Immature natural killer cell (primary cell): ENCODE measurements at regions not wholly inside any gene's neighbourhood (a gene's known extent, or its start where the extent isn't known, plus 50 kb on each side); places are given as distances from the start of the nearest gene placed in this dataset.
"Not testable (repeated sequence)": the region's sequence is repeated elsewhere in the genome, so short reads cannot be mapped to it uniquely, and the experiment has no call there.

Experiments used
- DNase-seq, 3 donors: peaks; one replicate each; pipeline ENCODE4 v3.0.0; 2022; ENCODE audit warnings: mixed read lengths in 1 of 3
- H3K27ac Mint-ChIP-seq, 6 donors: one replicate each; pipeline ENCODE4 v1.8.0; 2020; ENCODE audit warnings: mixed read lengths in 6 of 6, mild to moderate bottlenecking in 5 of 6, inconsistent platforms in 4 of 6, moderate library complexity in 3 of 6
- H3K27me3 Mint-ChIP-seq, 3 donors: one replicate each; pipeline ENCODE4 v1.8.0; 2020 to 2021; ENCODE audit warnings: low read depth in 3 of 3, mild to moderate bottlenecking in 3 of 3, mixed read lengths in 3 of 3, moderate library complexity in 3 of 3, inconsistent platforms in 1 of 3
- H3K36me3 Mint-ChIP-seq, 3 donors: one replicate each; pipeline ENCODE4 v1.8.0; 2020; ENCODE audit warnings: mixed read lengths in 3 of 3, inconsistent platforms in 2 of 3, mild to moderate bottlenecking in 2 of 3
- H3K4me1 Mint-ChIP-seq, 2 donors: one replicate each; pipeline ENCODE4 v1.8.0; 2020; ENCODE audit warnings: inconsistent platforms in 2 of 2, mild to moderate bottlenecking in 2 of 2, mixed read lengths in 2 of 2, moderate library complexity in 1 of 2
- H3K4me3 Mint-ChIP-seq, 5 donors: one replicate each; pipeline ENCODE4 v1.8.0; 2020; ENCODE audit warnings: mild to moderate bottlenecking in 5 of 5, mixed read lengths in 5 of 5, inconsistent platforms in 3 of 5, moderate library complexity in 3 of 5
- H3K9me3 Mint-ChIP-seq, 6 donors: one replicate each; pipeline ENCODE4 v1.8.0; 2020; ENCODE audit warnings: mild to moderate bottlenecking in 6 of 6, mixed read lengths in 6 of 6, inconsistent platforms in 4 of 6, moderate library complexity in 3 of 6

GRCh38 chr12:94817201-94817600 is 166.8 kb upstream of the TMCC3 start:
- peaks cover 5 to 11% (median 6%) of the 10 kb centered on the region in 3 donors for H3K27me3 Mint-ChIP-seq
- H3K27ac Mint-ChIP-seq, H3K4me1 Mint-ChIP-seq, H3K36me3 Mint-ChIP-seq, DNase-seq, H3K4me3 Mint-ChIP-seq: not testable (repeated sequence)
- peaks cover 9 to 22% (median 20%) of the 10 kb centered on the region in 6 donors for H3K9me3 Mint-ChIP-seq

GRCh38 chr12:94816746-94817145 is 166.4 kb upstream of the TMCC3 start:
- not testable (repeated sequence) for H3K36me3 Mint-ChIP-seq, H3K4me3 Mint-ChIP-seq, DNase-seq, H3K27ac Mint-ChIP-seq, H3K4me1 Mint-ChIP-seq
- H3K9me3 Mint-ChIP-seq: peaks cover 9 to 26% (median 21%) of the 10 kb centered on the region in 6 donors
- peaks cover under 1 to 11% (median 6%) of the 10 kb centered on the region in 3 donors for H3K27me3 Mint-ChIP-seq

- Mint-ChIP-seq H3K36me3 (peaks cover 0 to 9% (median 6%) of the 10 kb centered on the region in 3 donors), H3K9me3 (peaks cover 9 to 30% (median 24%) of the 10 kb centered on the region in 6 donors), H3K4me3 (no peak overlapping the region), H3K4me1 (no peaks in the 10 kb centered on the region), H3K27me3 (peaks cover 0 to 11% (median 6%) of the 10 kb centered on the region in 3 donors), H3K27ac (no peak overlapping the region)
- no peak for DNase-seq
Measured at GRCh38 chr12:94815958-94816357, 165.6 kb upstream of the TMCC3 start.

- Mint-ChIP-seq H3K27ac (no peak overlapping the region), H3K27me3 (peaks cover 0 to 11% (median 6%) of the 10 kb centered on the region in 3 donors), H3K4me3 (no peak overlapping the region)
Measured at GRCh38 chr12:94815450-94815849, 165.1 kb upstream of the TMCC3 start.

GRCh38 chr12:94813314-94813713 is 163.0 kb upstream of the TMCC3 start:
- Mint-ChIP-seq H3K27me3 (peaks cover 5 to 11% (median 6%) of the 10 kb centered on the region in 3 donors), H3K9me3 (peaks cover 9 to 35% (median 25%) of the 10 kb centered on the region in 6 donors), H3K27ac (no peak overlapping the region), H3K36me3 (peaks cover 0 to 9% (median 6%) of the 10 kb centered on the region in 3 donors), H3K4me3 (no peak overlapping the region), H3K4me1 (no peaks in the 10 kb centered on the region)
- DNase-seq: no peak

More at GRCh38 chr12:94815450-94815849, 165.1 kb upstream of the TMCC3 start:
- DNase-seq: no peak
- Mint-ChIP-seq H3K4me1 (no peaks in the 10 kb centered on the region), H3K36me3 (peaks cover 0 to 9% (median 6%) of the 10 kb centered on the region in 3 donors), H3K9me3 (peaks cover 9 to 31% (median 25%) of the 10 kb centered on the region in 6 donors)

GRCh38 chr12:94812345-94812744 is 162.0 kb upstream of the TMCC3 start:
- H3K27ac Mint-ChIP-seq: no peak overlapping the region
- H3K36me3 Mint-ChIP-seq: peaks cover 0 to 9% (median 6%) of the 10 kb centered on the region in 3 donors
- H3K4me1 Mint-ChIP-seq: no peaks in the 10 kb centered on the region
- DNase-seq: no peak
- peaks cover 5 to 12% (median 11%) of the 10 kb centered on the region in 3 donors for H3K27me3 Mint-ChIP-seq
- H3K9me3 Mint-ChIP-seq: peaks cover 9 to 35% (median 25%) of the 10 kb centered on the region in 6 donors
- no peak overlapping the region for H3K4me3 Mint-ChIP-seq

- Mint-ChIP-seq H3K27ac (no peak overlapping the region), H3K9me3 (peaks cover 9 to 35% (median 25%) of the 10 kb centered on the region in 6 donors), H3K4me1 (no peaks in the 10 kb centered on the region), H3K27me3 (peaks cover 5 to 15% (median 11%) of the 10 kb centered on the region in 3 donors), H3K36me3 (peaks cover 0 to 9% (median 6%) of the 10 kb centered on the region in 3 donors), H3K4me3 (no peak overlapping the region)
- no peak for DNase-seq
Measured at GRCh38 chr12:94811611-94812010, 161.3 kb upstream of the TMCC3 start.

- Mint-ChIP-seq H3K4me3 (no peak overlapping the region), H3K27me3 (peaks cover under 1 to 12% (median 5%) of the 10 kb centered on the region in 3 donors), H3K9me3 (peaks cover 7 to 18% (median 12%) of the 10 kb centered on the region in 6 donors), H3K4me1 (no peaks in the 10 kb centered on the region), H3K27ac (no peak overlapping the region), H3K36me3 (no peaks in the 10 kb centered on the region)
- no peak for DNase-seq
Measured at GRCh38 chr12:94807951-94808350, 157.6 kb upstream of the TMCC3 start.

GRCh38 chr12:94806617-94807016 is 156.3 kb upstream of the TMCC3 start:
- DNase-seq: no peak
- Mint-ChIP-seq H3K9me3 (peaks cover 0 to 11% (median 4%) of the 10 kb centered on the region in 6 donors), H3K27ac (no peak overlapping the region), H3K36me3 (no peaks in the 10 kb centered on the region), H3K27me3 (peaks cover 0 to 15% (median 5%) of the 10 kb centered on the region in 3 donors), H3K4me3 (no peak overlapping the region), H3K4me1 (no peaks in the 10 kb centered on the region)

- Mint-ChIP-seq H3K36me3 (no peaks in the 10 kb centered on the region), H3K4me3 (no peak overlapping the region), H3K4me1 (no peaks in the 10 kb centered on the region), H3K27me3 (peaks cover 0 to 19% (median 5%) of the 10 kb centered on the region in 3 donors), H3K9me3 (peaks cover 0 to 5% (median 3%) of the 10 kb centered on the region in 6 donors), H3K27ac (no peak overlapping the region)
- no peak for DNase-seq
Measured at GRCh38 chr12:94805749-94806529, 155.6 kb upstream of the TMCC3 start.

- Mint-ChIP-seq H3K9me3 (peaks cover 0 to 4% (median 0%) of the 10 kb centered on the region in 6 donors), H3K27me3 (peaks cover 0 to 18% (median 2%) of the 10 kb centered on the region in 3 donors), H3K4me3 (no peak overlapping the region), H3K4me1 (no peaks in the 10 kb centered on the region), H3K36me3 (no peaks in the 10 kb centered on the region), H3K27ac (no peak overlapping the region)
- DNase-seq: no peak
Measured at GRCh38 chr12:94803939-94804338, 153.6 kb upstream of the TMCC3 start.

GRCh38 chr12:94802796-94803195 is 152.4 kb upstream of the TMCC3 start:
- peaks cover 0 to 4% (median 0%) of the 10 kb centered on the region in 6 donors for H3K9me3 Mint-ChIP-seq
- H3K4me1 Mint-ChIP-seq: no peaks in the 10 kb centered on the region
- H3K27me3 Mint-ChIP-seq: peaks cover 2 to 14% (median 4%) of the 10 kb centered on the region in 3 donors
- no peaks in the 10 kb centered on the region for H3K36me3 Mint-ChIP-seq
- DNase-seq: no peak
- no peak overlapping the region for H3K27ac Mint-ChIP-seq
- no peak overlapping the region for H3K4me3 Mint-ChIP-seq

GRCh38 chr12:94801745-94802144 is 151.4 kb upstream of the TMCC3 start:
- no peak for DNase-seq
- Mint-ChIP-seq H3K9me3 (peaks cover 0 to 4% (median 0%) of the 10 kb centered on the region in 6 donors), H3K27me3 (peaks cover 2 to 9% (median 4%) of the 10 kb centered on the region in 3 donors), H3K27ac (no peak overlapping the region), H3K4me1 (no peaks in the 10 kb centered on the region), H3K4me3 (no peak overlapping the region), H3K36me3 (no peaks in the 10 kb centered on the region)

- H3K27ac Mint-ChIP-seq: no peak overlapping the region
- no peaks in the 10 kb centered on the region for H3K36me3 Mint-ChIP-seq
- no peaks in the 10 kb centered on the region for H3K4me1 Mint-ChIP-seq
- DNase-seq: no peak
- peaks cover 2 to 7% (median 4%) of the 10 kb centered on the region in 3 donors for H3K27me3 Mint-ChIP-seq
- H3K9me3 Mint-ChIP-seq: no peaks in the 10 kb centered on the region
- no peak overlapping the region for H3K4me3 Mint-ChIP-seq
Measured at GRCh38 chr12:94799136-94799535, 148.8 kb upstream of the TMCC3 start.
